ENCODE measurements at regions not wholly inside any gene's neighbourhood (a gene's known extent, or its start where the extent isn't known, plus 50 kb on each side); places are given as distances from the start of the nearest gene placed in this dataset.
"Not testable (repeated sequence)": the region's sequence is repeated elsewhere in the genome, so short reads cannot be mapped to it uniquely, and the experiment has no call there.

DNA sequence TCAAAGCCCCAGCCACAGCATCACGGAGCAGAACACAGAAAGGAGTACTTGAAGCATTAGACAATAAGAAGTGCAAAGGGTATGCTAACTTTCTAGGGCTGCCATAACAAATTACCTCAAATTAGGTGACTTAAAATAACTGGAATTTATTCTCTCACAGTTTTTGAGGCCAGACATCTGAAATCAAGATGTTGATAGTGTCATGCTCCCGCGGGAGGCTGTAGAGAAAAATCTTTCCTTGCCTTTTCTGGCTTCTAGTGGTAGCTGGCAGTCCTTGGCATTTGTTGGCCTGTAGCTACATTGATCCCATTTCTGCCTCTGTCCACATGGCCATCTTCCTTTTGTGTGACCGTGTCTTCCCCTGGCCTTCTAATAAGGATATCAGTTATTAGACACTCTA is 51.9 kb upstream of the SPDL1 start:
- H3K36me3 Mint-ChIP-seq: no peaks in the 10 kb centered on the region
- peaks cover 0 to 4% (median 0%) of the 10 kb centered on the region in 7 donors for H3K9me3 Mint-ChIP-seq
- H3K27me3 ChIP-seq (ENCODE audit: control insufficient read depth, insufficient read depth, low read length): no peaks in the 10 kb centered on the region
- H3K9me3 ChIP-seq (ENCODE audit: control insufficient read depth in 2 of 2, low read length in 2 of 2): no peaks in the 10 kb centered on the region
- DNase-seq: no peak
- H3K27me3 Mint-ChIP-seq: peaks cover 19% of the 10 kb centered on the region
- H3K4me1 ChIP-seq (ENCODE audit: control insufficient read depth, insufficient read depth, low read length, poor library complexity, severe bottlenecking): no peaks in the 10 kb centered on the region
- H3K27ac Mint-ChIP-seq: no peak overlapping the region
- no peak overlapping the region for H3K4me3 ChIP-seq (ENCODE audit: low read depth, low read length)
- no peak for ATAC-seq (ENCODE audit: low read depth in 2 of 2)
- no peak overlapping the region for H3K27ac ChIP-seq (ENCODE audit: insufficient read depth, low read length, poor library complexity, severe bottlenecking)
- H3K4me1 Mint-ChIP-seq: no peaks in the 10 kb centered on the region
- no peak overlapping the region for H3K4me3 Mint-ChIP-seq
- H3K36me3 ChIP-seq (ENCODE audit: control insufficient read depth, insufficient read depth, low read length): no peaks in the 10 kb centered on the region

DNA sequence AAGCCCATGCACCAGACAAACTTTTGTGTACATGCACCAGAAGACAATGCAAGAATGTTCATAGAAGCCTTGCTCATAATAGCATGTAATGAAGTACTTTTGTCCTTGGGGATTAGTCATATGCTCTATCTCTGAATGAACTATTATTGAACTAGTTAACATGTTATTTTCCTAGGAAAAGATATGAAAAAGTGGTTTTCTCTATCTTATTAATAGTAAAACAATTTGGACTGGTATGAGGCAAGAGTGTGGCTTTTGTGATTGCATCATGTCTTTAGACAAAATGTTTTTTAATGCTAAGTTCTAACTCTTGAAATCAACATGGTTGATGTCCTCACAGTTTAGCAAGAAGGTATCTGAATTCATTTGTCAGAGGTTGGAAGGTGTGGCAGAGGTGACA is 55.7 kb upstream of the SPDL1 start:
- H3K9me3 Mint-ChIP-seq: peaks cover 0 to 3% (median 0%) of the 10 kb centered on the region in 7 donors
- Histone ChIP-seq H3K36me3 (ENCODE audit: control insufficient read depth, insufficient read depth, low read length) (no peaks in the 10 kb centered on the region), H3K9me3 (ENCODE audit: control insufficient read depth in 2 of 2, low read length in 2 of 2) (no peaks in the 10 kb centered on the region), H3K27ac (ENCODE audit: insufficient read depth, low read length, poor library complexity, severe bottlenecking) (no peak overlapping the region), H3K4me1 (ENCODE audit: control insufficient read depth, insufficient read depth, low read length, poor library complexity, severe bottlenecking) (no peaks in the 10 kb centered on the region), H3K4me3 (ENCODE audit: low read depth, low read length) (no peak overlapping the region), H3K27me3 (ENCODE audit: control insufficient read depth, insufficient read depth, low read length) (peaks cover 2% of the 10 kb centered on the region)
- no peak overlapping the region for H3K27ac Mint-ChIP-seq
- no peaks in the 10 kb centered on the region for H3K4me1 Mint-ChIP-seq
- no peaks in the 10 kb centered on the region for H3K36me3 Mint-ChIP-seq
- ATAC-seq (ENCODE audit: low read depth in 2 of 2) (no peak), DNase-seq (no peak)
- no peak overlapping the region for H3K4me3 Mint-ChIP-seq
- peaks cover 31% of the 10 kb centered on the region for H3K27me3 Mint-ChIP-seq

DNA sequence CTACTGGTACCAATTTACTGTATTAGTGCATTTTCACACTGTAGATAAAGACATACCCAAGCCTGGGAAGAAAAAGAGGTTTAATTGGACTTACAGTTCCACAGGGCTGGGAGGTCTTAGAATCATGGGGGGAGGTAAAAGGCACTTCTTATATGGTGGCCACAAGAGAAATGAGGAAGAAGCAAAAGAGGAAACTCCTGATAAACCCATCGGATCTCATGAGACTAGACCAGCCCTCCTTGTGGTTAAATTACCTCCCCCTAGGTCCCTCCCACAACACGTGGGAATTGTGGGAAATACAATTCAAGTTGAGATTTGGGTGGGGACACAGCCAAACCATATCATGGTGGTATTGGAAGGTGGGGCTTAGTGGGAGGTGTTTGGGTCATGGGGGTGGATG is 56.5 kb upstream of the SPDL1 start:
- H3K4me1 ChIP-seq (ENCODE audit: control insufficient read depth, insufficient read depth, low read length, poor library complexity, severe bottlenecking): no peaks in the 10 kb centered on the region
- H3K27me3 Mint-ChIP-seq: peaks cover 31% of the 10 kb centered on the region
- no peaks in the 10 kb centered on the region for H3K36me3 Mint-ChIP-seq

DNA sequence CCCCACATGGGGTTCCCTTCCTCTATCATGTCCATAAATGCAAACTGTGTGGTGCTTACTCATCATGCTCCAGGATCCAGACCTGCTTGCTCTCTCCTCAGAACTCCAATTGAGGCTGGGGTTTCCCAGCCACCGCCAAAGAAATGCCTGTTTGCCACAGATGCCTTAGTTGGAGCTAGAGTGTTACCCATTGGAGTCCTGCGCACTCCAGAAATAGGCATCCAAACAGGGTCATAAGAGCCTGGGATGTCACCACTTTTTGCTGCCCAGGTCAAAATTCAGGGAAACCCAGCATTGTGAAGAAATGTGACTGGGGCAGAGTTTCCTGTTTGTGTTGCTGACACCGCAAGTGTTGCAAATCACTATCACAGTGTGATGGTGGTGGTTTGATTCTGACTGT is 60.7 kb upstream of the SPDL1 start:
- H3K27ac ChIP-seq (ENCODE audit: insufficient read depth, low read length, poor library complexity, severe bottlenecking): no peak overlapping the region
- no peak for ATAC-seq (ENCODE audit: low read depth in 2 of 2)
- DNase-seq: no peak
- H3K4me1 Mint-ChIP-seq: no peaks in the 10 kb centered on the region
- no peak overlapping the region for H3K27ac Mint-ChIP-seq
- H3K4me1 ChIP-seq (ENCODE audit: control insufficient read depth, insufficient read depth, low read length, poor library complexity, severe bottlenecking): no peaks in the 10 kb centered on the region
- H3K27me3 ChIP-seq (ENCODE audit: control insufficient read depth, insufficient read depth, low read length): peaks cover 2% of the 10 kb centered on the region
- no peak overlapping the region for H3K4me3 ChIP-seq (ENCODE audit: low read depth, low read length)
- no peaks in the 10 kb centered on the region for H3K36me3 Mint-ChIP-seq
- no peaks in the 10 kb centered on the region for H3K9me3 ChIP-seq (ENCODE audit: control insufficient read depth in 2 of 2, low read length in 2 of 2)
- no peaks in the 10 kb centered on the region for H3K36me3 ChIP-seq (ENCODE audit: control insufficient read depth, insufficient read depth, low read length)
- H3K9me3 Mint-ChIP-seq: peaks cover 0 to 11% (median 0%) of the 10 kb centered on the region in 7 donors
- peaks cover 38% of the 10 kb centered on the region for H3K27me3 Mint-ChIP-seq
- no peak overlapping the region for H3K4me3 Mint-ChIP-seq

More for the DNA sequence above, 56.5 kb upstream of the SPDL1 start:
- Mint-ChIP-seq H3K27ac (no peak overlapping the region), H3K4me1 (no peaks in the 10 kb centered on the region), H3K9me3 (peaks cover 0 to 3% (median 0%) of the 10 kb centered on the region in 7 donors), H3K4me3 (no peak overlapping the region)
- Histone ChIP-seq H3K4me3 (ENCODE audit: low read depth, low read length) (no peak overlapping the region), H3K36me3 (ENCODE audit: control insufficient read depth, insufficient read depth, low read length) (no peaks in the 10 kb centered on the region), H3K9me3 (ENCODE audit: control insufficient read depth in 2 of 2, low read length in 2 of 2) (no peaks in the 10 kb centered on the region), H3K27ac (ENCODE audit: insufficient read depth, low read length, poor library complexity, severe bottlenecking) (no peak overlapping the region), H3K27me3 (ENCODE audit: control insufficient read depth, insufficient read depth, low read length) (peaks cover 2% of the 10 kb centered on the region)
- DNase-seq: no peak
- no peak for ATAC-seq (ENCODE audit: low read depth in 2 of 2)

DNA sequence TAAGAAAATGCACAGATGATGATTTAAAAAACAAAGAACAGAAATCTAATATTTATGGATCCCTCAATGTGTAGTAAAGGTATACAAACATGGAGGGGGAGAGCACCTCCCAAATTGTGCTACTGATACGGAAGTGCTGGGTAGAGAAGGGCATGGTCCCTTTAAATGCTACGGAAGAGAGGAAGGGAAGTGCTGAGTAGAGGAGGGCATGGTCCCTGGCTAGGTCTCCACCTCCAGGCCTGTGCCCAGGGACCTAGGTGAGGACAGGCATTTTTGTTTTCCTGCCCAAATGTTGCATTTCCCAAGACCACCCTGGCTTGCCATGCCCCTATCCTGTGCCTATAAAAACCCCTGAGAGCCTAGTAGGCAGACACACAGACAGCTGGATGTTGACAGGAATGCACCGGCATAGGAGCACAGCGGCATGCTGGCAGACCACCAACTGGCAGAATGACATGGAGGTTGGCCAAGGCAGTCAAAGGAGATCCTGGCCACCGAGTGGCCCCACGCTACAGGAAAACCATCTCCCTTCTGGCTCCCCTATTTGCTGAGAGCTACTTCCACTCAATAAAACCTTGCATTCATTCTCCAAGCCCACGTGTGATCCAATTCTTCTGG is 62.1 kb upstream of the SPDL1 start:
- Histone ChIP-seq H3K27ac (ENCODE audit: insufficient read depth, low read length, poor library complexity, severe bottlenecking) (no peak overlapping the region), H3K27me3 (ENCODE audit: control insufficient read depth, insufficient read depth, low read length) (peaks cover 2% of the 10 kb centered on the region), H3K36me3 (ENCODE audit: control insufficient read depth, insufficient read depth, low read length) (no peaks in the 10 kb centered on the region), H3K4me1 (ENCODE audit: control insufficient read depth, insufficient read depth, low read length, poor library complexity, severe bottlenecking) (no peaks in the 10 kb centered on the region), H3K9me3 (ENCODE audit: control insufficient read depth in 2 of 2, low read length in 2 of 2) (peaks cover 0 to 2% of the 10 kb centered on the region in 2 experiments), H3K4me3 (ENCODE audit: low read depth, low read length) (no peak overlapping the region)
- Mint-ChIP-seq H3K4me3 (no peak overlapping the region), H3K9me3 (peaks cover 0 to 11% (median 1%) of the 10 kb centered on the region in 7 donors), H3K27me3 (peaks cover 31% of the 10 kb centered on the region), H3K27ac (no peak overlapping the region), H3K4me1 (no peaks in the 10 kb centered on the region), H3K36me3 (no peaks in the 10 kb centered on the region)
- ATAC-seq (ENCODE audit: low read depth in 2 of 2) (no peak), DNase-seq (no peak)

DNA sequence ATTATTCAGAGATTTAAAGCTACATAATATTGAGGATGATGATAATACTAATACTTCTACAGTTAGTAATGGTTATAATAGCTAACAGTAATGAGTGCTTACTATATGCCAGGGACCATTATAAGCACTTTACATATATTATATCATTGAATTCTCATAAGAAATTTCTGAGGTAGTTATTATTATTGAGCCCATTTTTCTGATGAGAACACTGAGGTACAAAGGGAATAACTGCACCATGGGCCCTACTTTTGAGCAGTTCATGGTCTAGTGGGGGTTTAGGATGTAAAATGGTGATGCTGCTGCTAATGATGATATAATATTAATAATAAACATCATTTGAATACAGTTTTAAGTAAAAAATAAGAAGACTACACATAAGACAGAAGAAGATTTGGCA is 64.2 kb upstream of the SPDL1 start:
- peaks cover 2% of the 10 kb centered on the region for H3K27me3 ChIP-seq (ENCODE audit: control insufficient read depth, insufficient read depth, low read length)
- H3K4me3 Mint-ChIP-seq: no peak overlapping the region
- no peaks in the 10 kb centered on the region for H3K36me3 ChIP-seq (ENCODE audit: control insufficient read depth, insufficient read depth, low read length)
- H3K4me1 ChIP-seq (ENCODE audit: control insufficient read depth, insufficient read depth, low read length, poor library complexity, severe bottlenecking): no peaks in the 10 kb centered on the region
- H3K36me3 Mint-ChIP-seq: no peaks in the 10 kb centered on the region
- no peaks in the 10 kb centered on the region for H3K4me1 Mint-ChIP-seq
- no peak overlapping the region for H3K4me3 ChIP-seq (ENCODE audit: low read depth, low read length)
- ATAC-seq (ENCODE audit: low read depth in 2 of 2): no peak
- no peak overlapping the region for H3K27ac Mint-ChIP-seq
- no peak for DNase-seq
- peaks cover 0 to 11% (median 1%) of the 10 kb centered on the region in 7 donors for H3K9me3 Mint-ChIP-seq
- H3K9me3 ChIP-seq (ENCODE audit: control insufficient read depth in 2 of 2, low read length in 2 of 2): peaks cover 0 to 2% of the 10 kb centered on the region in 2 experiments
- H3K27ac ChIP-seq (ENCODE audit: insufficient read depth, low read length, poor library complexity, severe bottlenecking): no peak overlapping the region
- peaks cover 21% of the 10 kb centered on the region for H3K27me3 Mint-ChIP-seq

DNA sequence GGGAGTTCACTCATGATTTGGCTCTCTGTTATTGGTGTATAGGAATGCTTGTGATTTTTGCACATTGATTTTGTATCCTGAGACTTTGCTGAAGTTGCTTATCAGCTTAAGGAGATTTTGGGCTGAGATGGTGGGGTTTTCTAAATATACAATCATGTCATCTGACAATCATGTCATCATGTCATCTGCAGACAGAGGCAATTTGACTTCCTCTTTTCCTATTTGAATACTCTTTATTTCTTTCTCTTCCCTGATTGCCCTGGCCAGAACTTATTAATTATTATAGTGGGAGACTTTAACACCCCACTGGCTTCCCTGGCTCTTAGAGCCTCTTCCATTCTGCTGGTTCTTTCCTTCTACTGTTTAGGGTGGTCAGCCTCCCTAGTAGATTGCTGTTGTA is 64.8 kb upstream of the SPDL1 start:
- not testable (repeated sequence) for H3K27ac Mint-ChIP-seq; H3K4me1 ChIP-seq (ENCODE audit: control insufficient read depth, insufficient read depth, low read length, poor library complexity, severe bottlenecking); H3K4me1 Mint-ChIP-seq; H3K4me3 Mint-ChIP-seq; H3K36me3 Mint-ChIP-seq; H3K27ac ChIP-seq (ENCODE audit: insufficient read depth, low read length, poor library complexity, severe bottlenecking); H3K27me3 ChIP-seq (ENCODE audit: control insufficient read depth, insufficient read depth, low read length); H3K4me3 ChIP-seq (ENCODE audit: low read depth, low read length); DNase-seq; H3K36me3 ChIP-seq (ENCODE audit: control insufficient read depth, insufficient read depth, low read length); ATAC-seq (ENCODE audit: low read depth in 2 of 2); H3K9me3 ChIP-seq (ENCODE audit: control insufficient read depth in 2 of 2, low read length in 2 of 2)
- Mint-ChIP-seq H3K9me3 (peaks cover 0 to 11% (median 1%) of the 10 kb centered on the region in 7 donors), H3K27me3 (peaks cover 15% of the 10 kb centered on the region)

DNA sequence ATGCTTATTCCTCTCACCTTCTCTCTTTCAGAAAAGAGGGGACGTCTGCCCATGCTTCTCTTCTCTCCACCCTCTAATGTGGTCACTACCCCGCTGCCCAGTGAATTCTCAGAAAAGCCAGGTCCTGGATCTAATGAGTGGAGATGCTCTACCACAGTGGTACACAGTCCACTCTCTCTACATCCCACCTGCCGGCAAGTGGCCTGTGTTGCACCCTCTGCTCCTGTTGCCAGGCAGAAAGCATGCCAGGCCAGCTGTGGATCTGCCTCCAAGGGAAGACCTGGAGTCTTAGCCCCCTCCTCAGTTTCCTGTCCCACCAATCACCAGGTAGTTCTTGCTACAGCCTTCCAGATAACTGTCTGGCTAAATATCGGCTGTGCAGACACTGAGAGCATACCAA is 71.2 kb upstream of the SPDL1 start:
- peaks cover 0 to 6% (median 0%) of the 10 kb centered on the region in 7 donors for H3K9me3 Mint-ChIP-seq
- no peaks in the 10 kb centered on the region for H3K36me3 Mint-ChIP-seq
- peaks cover 15% of the 10 kb centered on the region for H3K27me3 Mint-ChIP-seq

More for the DNA sequence above, 71.2 kb upstream of the SPDL1 start:
- Mint-ChIP-seq H3K27ac (no peak overlapping the region), H3K4me1 (no peaks in the 10 kb centered on the region), H3K4me3 (no peak overlapping the region)
- DNase-seq (no peak), ATAC-seq (ENCODE audit: low read depth in 2 of 2) (no peak)
- Histone ChIP-seq H3K27me3 (ENCODE audit: control insufficient read depth, insufficient read depth, low read length) (no peaks in the 10 kb centered on the region), H3K36me3 (ENCODE audit: control insufficient read depth, insufficient read depth, low read length) (no peaks in the 10 kb centered on the region), H3K9me3 (ENCODE audit: control insufficient read depth in 2 of 2, low read length in 2 of 2) (peaks cover 0 to under 1% of the 10 kb centered on the region in 2 experiments), H3K4me1 (ENCODE audit: control insufficient read depth, insufficient read depth, low read length, poor library complexity, severe bottlenecking) (no peaks in the 10 kb centered on the region), H3K4me3 (ENCODE audit: low read depth, low read length) (no peak overlapping the region), H3K27ac (ENCODE audit: insufficient read depth, low read length, poor library complexity, severe bottlenecking) (no peak overlapping the region)
